Thymus (tissue), 11 donors: ENCODE measurements at regions not wholly inside any gene's neighbourhood (a gene's known extent, or its start where the extent isn't known, plus 50 kb on each side); places are given as distances from the start of the nearest gene placed in this dataset.

Source experiments
- DNase-seq, 9 donors: peaks; one replicate each; pipeline ENCODE4 v3.0.0-alpha.2; 2013; ENCODE audit warnings: low spot score in 9 of 9, low read depth in 6 of 9, missing footprints in 1 of 9
- H3K27ac ChIP-seq, 2 donors: one replicate each; pipeline ENCODE4 v1.5.1; 2013; ENCODE audit warnings: control low read depth in 1 of 2, low read depth in 1 of 2, low read length in 1 of 2, mild to moderate bottlenecking in 1 of 2, moderate library complexity in 1 of 2
- H3K27me3 ChIP-seq, 2 donors: one replicate each; pipeline ENCODE4 v1.5.1; 2013; ENCODE audit warnings: low read length in 1 of 2; ENCODE audit not compliant: control insufficient read depth in 2 of 2, insufficient read depth in 1 of 2
- H3K36me3 ChIP-seq, 2 donors: one replicate each; pipeline ENCODE4 v1.5.1; 2013; ENCODE audit warnings: low read length in 1 of 2, mild to moderate bottlenecking in 1 of 2, moderate library complexity in 1 of 2; ENCODE audit not compliant: control insufficient read depth in 2 of 2, insufficient read depth in 2 of 2
- H3K4me1 ChIP-seq, 2 donors: one replicate each; pipeline ENCODE4 v1.5.1; 2013; ENCODE audit warnings: low read length in 2 of 2; ENCODE audit not compliant: control insufficient read depth in 2 of 2, insufficient read depth in 2 of 2
- H3K4me3 ChIP-seq, 2 donors: one replicate each; pipeline ENCODE4 v1.5.1; 2013; ENCODE audit warnings: low read length in 2 of 2, control low read depth in 1 of 2, mild to moderate bottlenecking in 1 of 2
- H3K9me3 ChIP-seq, 2 donors: one replicate each; pipeline ENCODE4 v1.5.1; 2013; ENCODE audit warnings: low read length in 1 of 2, mild to moderate bottlenecking in 1 of 2; ENCODE audit not compliant: control insufficient read depth in 2 of 2, insufficient read depth in 1 of 2
- WGBS: extraction: QIAGEN DNeasy Blood & Tissue Kit; methylation state at CpG from one replicate; pipeline ENCODE4 v1.1.7; 2013; 5-methylcytosine and 5-hydroxymethylcytosine counted together
- donor health status: healthy.

DNA sequence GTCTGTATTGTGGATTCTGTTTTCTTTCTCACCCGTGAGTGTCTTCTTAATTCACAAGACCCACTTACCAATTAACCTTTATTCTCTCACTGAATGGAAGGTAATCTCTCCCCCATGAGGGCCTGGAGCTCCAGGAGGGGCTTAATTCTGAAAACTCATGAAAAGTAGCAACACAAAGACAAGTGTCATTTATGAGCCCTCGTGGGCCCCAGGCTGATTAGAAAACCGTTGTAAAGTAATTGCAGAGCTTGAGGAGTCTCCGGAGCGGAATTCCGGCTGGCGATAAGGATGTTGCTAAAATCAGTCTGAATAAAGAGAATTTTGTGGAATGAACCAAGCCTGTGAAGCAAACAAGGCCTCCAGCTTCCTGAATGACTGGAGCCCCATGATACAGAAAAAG is 301.5 kb downstream of the HAPSTR1 start:
- H3K27me3 ChIP-seq = no peaks in the 10 kb centered on the region
- no peaks in the 10 kb centered on the region for H3K9me3 ChIP-seq
- 87% methylated on average over 7 of the region's 7 CpGs for WGBS
- H3K4me1 ChIP-seq = no peaks in the 10 kb centered on the region
- no peaks in the 10 kb centered on the region for H3K36me3 ChIP-seq
- no peak overlapping the region for H3K4me3 ChIP-seq
- no peak overlapping the region for H3K27ac ChIP-seq
- DNase-seq = no peak

DNA sequence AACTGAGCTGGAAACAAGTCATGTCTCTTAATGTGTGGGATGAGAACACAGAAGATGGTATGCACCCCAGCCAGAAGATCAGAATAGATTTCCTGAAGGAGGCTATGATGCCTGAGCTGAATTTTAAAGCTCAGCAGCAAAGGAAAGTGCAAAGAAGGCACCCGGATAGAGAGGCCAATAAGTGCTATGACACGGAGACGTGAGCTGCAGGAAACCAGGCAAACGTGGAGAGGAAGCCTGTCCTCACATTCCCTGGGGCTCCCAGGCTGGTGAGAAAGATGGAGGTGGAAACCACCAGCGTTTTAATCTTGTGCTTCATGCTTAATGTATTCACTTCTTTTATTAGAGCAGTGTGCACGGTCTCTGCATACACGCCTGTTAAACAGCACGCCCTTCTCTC is 302.1 kb downstream of the HAPSTR1 start:
- H3K4me1 ChIP-seq = no peaks in the 10 kb centered on the region
- DNase-seq = no peak
- H3K36me3 ChIP-seq = no peaks in the 10 kb centered on the region
- H3K9me3 ChIP-seq = no peaks in the 10 kb centered on the region
- H3K4me3 ChIP-seq = no peak overlapping the region
- whole genome bisulfite sequencing = 83% methylated on average over 8 of the region's 8 CpGs
- H3K27ac ChIP-seq = no peak overlapping the region
- no peaks in the 10 kb centered on the region for H3K27me3 ChIP-seq

DNA sequence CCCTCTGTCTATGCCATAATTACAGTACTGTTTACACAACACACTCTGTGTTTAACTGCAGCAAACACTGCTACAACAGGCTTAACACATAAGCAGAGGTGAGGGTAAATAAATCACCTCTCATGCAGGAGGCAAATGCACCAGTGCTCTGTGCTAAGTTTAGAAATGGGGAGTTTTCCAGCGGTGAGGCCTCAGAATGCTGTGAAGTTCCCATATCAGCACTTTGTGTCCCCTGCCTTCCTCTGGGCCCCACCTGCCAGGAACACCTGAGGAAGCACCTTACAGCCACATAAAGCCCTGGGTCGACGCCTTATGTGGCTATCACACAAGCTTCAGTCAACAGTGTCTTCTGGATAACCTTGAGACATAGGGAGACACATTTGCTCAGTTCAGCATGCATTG is 304.5 kb downstream of the HAPSTR1 start:
- Histone ChIP-seq H3K27ac (no peak overlapping the region), H3K9me3 (no peaks in the 10 kb centered on the region), H3K4me3 (no peak overlapping the region), H3K36me3 (no peaks in the 10 kb centered on the region), H3K4me1 (no peaks in the 10 kb centered on the region), H3K27me3 (no peaks in the 10 kb centered on the region)
- DNase-seq = no peak
- WGBS = 83% methylated on average over 3 of the region's 3 CpGs

DNA sequence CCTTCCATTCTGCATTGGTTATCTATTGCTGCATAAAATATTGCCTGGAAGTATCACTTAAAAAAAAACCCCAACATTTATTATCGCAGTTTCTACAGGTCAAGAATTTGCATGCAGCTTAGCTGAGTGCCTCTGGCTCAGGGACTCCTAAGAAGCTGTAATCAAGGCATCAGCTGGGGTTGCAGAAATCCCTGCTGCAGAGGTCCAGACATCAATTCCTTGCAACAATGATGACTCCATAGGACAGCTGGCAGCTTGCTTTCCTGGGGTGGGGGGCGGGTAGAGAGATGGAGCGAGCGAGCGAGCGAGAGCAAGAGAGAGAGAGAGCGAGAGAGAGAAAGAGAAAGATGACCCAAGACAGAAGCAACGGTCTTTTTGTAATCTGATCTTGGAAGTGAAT is 308.1 kb downstream of the HAPSTR1 start:
- Histone ChIP-seq H3K4me1 (no peaks in the 10 kb centered on the region), H3K27ac (no peak overlapping the region), H3K36me3 (no peaks in the 10 kb centered on the region), H3K4me3 (no peak overlapping the region), H3K9me3 (no peaks in the 10 kb centered on the region), H3K27me3 (no peaks in the 10 kb centered on the region)
- 80% methylated on average over 8 of the region's 8 CpGs for WGBS
- DNase-seq = no peak

DNA sequence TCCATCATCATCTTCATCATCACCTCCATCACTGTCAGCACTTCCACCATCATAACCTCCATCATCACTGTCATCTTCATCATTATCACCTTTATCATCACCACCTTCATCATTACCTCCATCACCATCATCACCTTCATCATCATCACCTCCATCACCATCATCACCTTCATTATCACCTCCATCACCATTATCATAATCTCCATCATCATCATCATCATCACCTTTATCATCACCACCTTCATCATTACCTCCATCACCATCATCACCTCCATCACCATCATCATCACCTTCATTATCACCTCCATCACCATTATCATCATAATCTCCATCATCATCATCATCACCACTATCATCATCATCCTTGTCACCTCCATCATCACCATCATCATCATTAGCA is 309.7 kb downstream of the HAPSTR1 start:
- Histone ChIP-seq H3K4me1 (no peaks in the 10 kb centered on the region), H3K4me3 (no peak overlapping the region), H3K27ac (no peak overlapping the region), H3K36me3 (no peaks in the 10 kb centered on the region), H3K9me3 (no peaks in the 10 kb centered on the region), H3K27me3 (no peaks in the 10 kb centered on the region)
- DNase-seq = no peak

DNA sequence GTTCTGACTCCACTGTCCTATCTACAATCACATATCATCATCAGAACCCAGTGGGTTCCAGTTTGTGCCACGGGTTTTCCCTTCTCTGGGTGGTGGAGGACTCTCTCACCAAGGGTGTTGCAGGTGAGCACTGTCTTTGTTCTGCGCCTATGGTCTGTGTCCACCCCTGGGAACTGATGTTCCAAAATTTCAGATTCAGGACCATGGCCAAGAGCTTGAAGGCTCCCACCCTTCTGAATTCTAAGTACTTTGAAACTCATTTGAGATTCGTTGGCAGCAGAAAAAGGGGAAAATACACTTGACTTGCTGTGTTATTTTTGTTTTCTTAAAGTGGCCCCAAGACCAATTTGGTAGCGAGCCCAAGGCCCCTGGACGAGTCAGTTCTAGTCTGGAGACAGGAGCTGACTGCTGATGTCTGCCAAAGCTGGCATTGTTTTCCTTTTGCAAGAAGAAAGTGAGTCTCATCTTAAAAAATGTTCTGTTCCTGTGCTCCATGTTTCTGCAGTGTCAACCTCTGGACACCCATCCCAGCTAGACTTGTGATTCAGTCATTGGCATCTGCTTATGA is 310.9 kb downstream of the HAPSTR1 start:
- Histone ChIP-seq H3K27ac (no peak overlapping the region), H3K36me3 (no peaks in the 10 kb centered on the region), H3K4me1 (no peaks in the 10 kb centered on the region), H3K27me3 (no peaks in the 10 kb centered on the region), H3K9me3 (no peaks in the 10 kb centered on the region), H3K4me3 (no peak overlapping the region)
- DNase-seq = no peak
- WGBS = 68% methylated on average over 5 of the region's 5 CpGs

DNA sequence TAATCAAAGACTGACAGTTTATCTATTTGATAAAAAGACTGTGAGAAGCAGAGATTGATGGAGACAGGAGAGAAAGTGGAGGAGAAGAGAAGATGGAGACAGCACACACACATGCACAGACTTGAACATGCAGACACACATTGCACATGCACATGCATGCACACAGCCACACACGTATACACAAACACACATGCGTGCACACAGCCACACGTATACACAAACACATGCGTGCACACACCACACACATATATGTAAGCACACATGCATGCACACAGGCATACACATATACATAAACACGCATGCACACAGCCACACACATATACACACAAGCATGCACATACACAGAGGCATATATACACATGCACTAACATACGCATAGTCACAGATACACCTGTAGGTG is 313.4 kb downstream of the HAPSTR1 start:
- Histone ChIP-seq H3K27ac (no peak overlapping the region), H3K9me3 (no peaks in the 10 kb centered on the region), H3K27me3 (no peaks in the 10 kb centered on the region), H3K4me1 (no peaks in the 10 kb centered on the region), H3K4me3 (no peak overlapping the region), H3K36me3 (no peaks in the 10 kb centered on the region)
- WGBS = 98% methylated on average over 6 of the region's 6 CpGs
- no peak for DNase-seq

DNA sequence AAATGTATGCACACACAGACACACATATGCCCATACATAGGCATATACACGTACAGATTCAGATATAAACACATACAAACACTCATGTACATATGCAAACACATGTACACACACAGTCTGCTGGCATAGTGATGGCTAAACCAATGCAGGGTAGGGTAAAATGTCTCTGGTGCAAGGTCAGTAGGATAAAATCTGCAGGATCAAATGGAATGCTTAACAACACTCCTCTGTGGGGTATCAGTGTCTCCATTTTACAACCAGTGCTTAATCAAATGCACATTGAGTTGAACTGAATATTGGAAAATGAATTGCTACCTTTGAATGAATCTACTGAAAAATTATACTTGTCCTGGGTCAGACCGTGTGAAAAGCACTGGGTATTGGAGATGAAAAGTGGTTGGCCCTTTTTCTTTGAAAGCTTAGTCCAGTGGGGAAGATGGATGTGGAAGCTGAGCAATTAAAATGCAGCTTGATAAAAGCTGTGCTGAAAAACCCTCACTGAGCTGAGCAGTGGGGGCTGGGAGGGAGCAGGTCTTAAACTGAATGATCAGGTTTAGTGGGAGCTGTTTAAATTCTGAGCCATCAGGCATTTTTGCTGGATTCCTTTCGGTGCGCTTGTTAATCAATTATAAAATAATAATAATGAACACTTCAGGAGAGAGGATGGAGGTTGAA is 314.7 kb downstream of the HAPSTR1 start:
- no peaks in the 10 kb centered on the region for H3K4me1 ChIP-seq
- H3K9me3 ChIP-seq = no peaks in the 10 kb centered on the region
- no peak for DNase-seq
- no peaks in the 10 kb centered on the region for H3K27me3 ChIP-seq
- H3K27ac ChIP-seq = no peak overlapping the region
- no peaks in the 10 kb centered on the region for H3K36me3 ChIP-seq
- WGBS = 85% methylated on average over 4 of the region's 4 CpGs
- H3K4me3 ChIP-seq = no peak overlapping the region

DNA sequence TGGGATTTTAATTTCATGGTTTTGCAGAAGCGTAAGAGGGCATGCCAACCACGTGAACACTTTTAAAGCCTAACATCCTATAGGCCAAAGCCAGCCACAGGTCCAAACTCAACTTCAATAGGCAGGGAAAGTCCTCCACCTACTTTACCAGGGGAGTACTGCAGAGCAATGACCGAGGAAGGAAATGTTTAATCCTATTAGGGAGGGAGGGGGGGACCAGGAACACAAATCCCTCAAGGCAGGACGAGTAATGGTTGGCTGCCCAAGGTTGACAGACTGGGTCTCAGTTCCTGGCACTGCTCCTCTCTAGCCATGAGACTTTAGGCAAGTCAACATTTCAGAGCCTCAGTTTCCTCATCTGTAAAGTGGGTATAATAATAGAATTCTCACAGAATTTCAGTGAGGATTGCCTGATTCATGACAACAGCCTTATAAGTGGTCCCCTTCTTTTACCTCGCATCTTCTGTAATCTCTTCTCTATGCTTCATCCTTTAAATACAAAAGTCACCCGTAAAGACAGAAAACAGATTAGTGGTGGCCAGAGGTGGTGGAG is 315.8 kb downstream of the HAPSTR1 start:
- DNase-seq = no peak
- 82% methylated on average over 6 of the region's 6 CpGs for WGBS
- no peak overlapping the region for H3K4me3 ChIP-seq
- no peaks in the 10 kb centered on the region for H3K36me3 ChIP-seq
- no peaks in the 10 kb centered on the region for H3K9me3 ChIP-seq
- no peaks in the 10 kb centered on the region for H3K4me1 ChIP-seq
- H3K27ac ChIP-seq = no peak overlapping the region
- H3K27me3 ChIP-seq = no peaks in the 10 kb centered on the region
